GM23338 (cell line): ENCODE measurements at regions not wholly inside any gene's neighbourhood (a gene's known extent, or its start where the extent isn't known, plus 50 kb on each side); places are given as distances from the start of the nearest gene placed in this dataset.
"Not testable (repeated sequence)": the region's sequence is repeated elsewhere in the genome, so short reads cannot be mapped to it uniquely, and the experiment has no call there.

Experiments used
- ATAC-seq: fragments of 200-7000 bp; cut with Tn5 transposase; 3 replicates; pipeline ENCODE4 v1.9.1; 2020
- DNase-seq: peaks from one replicate; pipeline ENCODE4 v3.0.0-alpha.2; 2015; ENCODE audit warnings: low spot score
- H2AFZ ChIP-seq: fragments of 200-600 bp; sonication (generic); 2 replicates; pipeline ENCODE4 v1.8.0; 2016; ENCODE audit warnings: antibody characterized with exemption, mild to moderate bottlenecking, moderate library complexity
- H3F3A ChIP-seq: fragments of 200-600 bp; sonication (generic); replicated peaks from 2 replicates; pipeline ENCODE4 v1.8.0; 2017; ENCODE audit warnings: antibody characterized with exemption, mixed run types, low read depth
- H3K27ac ChIP-seq: fragments of 200-600 bp; sonication (generic); 2 replicates; pipeline ENCODE4 v1.6.1; 2016; ENCODE audit warnings: low read depth
- H3K27me3 ChIP-seq: fragments of 200-600 bp; sonication (generic); 2 replicates; pipeline ENCODE4 v1.8.0; 2016; ENCODE audit warnings: mild to moderate bottlenecking, mixed run types, moderate library complexity; ENCODE audit not compliant: insufficient read depth
- H3K36me3 ChIP-seq: fragments of 200-600 bp; sonication (generic); 2 replicates; pipeline ENCODE4 v1.8.0; 2016; ENCODE audit warnings: mild to moderate bottlenecking; ENCODE audit not compliant: insufficient read depth
- H3K4me1 ChIP-seq: fragments of 200-600 bp; sonication (generic); 2 replicates; pipeline ENCODE4 v1.8.0; 2016; ENCODE audit warnings: mild to moderate bottlenecking, moderate library complexity; ENCODE audit not compliant: insufficient read depth
- H3K4me2 ChIP-seq: fragments of 200-600 bp; sonication (generic); 2 replicates; pipeline ENCODE4 v1.7.1; 2017; ENCODE audit warnings: mixed run types
- H3K4me3 ChIP-seq: fragments of 200-600 bp; sonication (generic); 2 replicates; pipeline ENCODE4 v1.6.1; 2016; ENCODE audit warnings: mixed run types
- H3K79me2 ChIP-seq: fragments of 200-600 bp; sonication (generic); replicated peaks from 2 replicates; pipeline ENCODE4 v1.8.0; 2017; ENCODE audit warnings: mild to moderate bottlenecking; ENCODE audit not compliant: insufficient read depth
- H3K9me2 ChIP-seq: fragments of 200-600 bp; sonication (generic); 2 replicates; pipeline ENCODE4 v1.8.0; 2017; ENCODE audit not compliant: insufficient read depth
- H4K20me1 ChIP-seq: fragments of 200-600 bp; sonication (generic); replicated peaks from 2 replicates; pipeline ENCODE4 v1.8.0; 2017; ENCODE audit warnings: mild to moderate bottlenecking; ENCODE audit not compliant: insufficient read depth
- H3K27ac Mint-ChIP-seq: 2 replicates; pipeline ENCODE4 v1.8.0; 2020; ENCODE audit warnings: inconsistent platforms, mild to moderate bottlenecking, moderate library complexity, mixed read lengths
- H3K27me3 Mint-ChIP-seq: 3 replicates; pipeline ENCODE4 v1.8.0; 2022; ENCODE audit warnings: low read depth, mild to moderate bottlenecking, moderate library complexity, mixed read lengths, inconsistent platforms; ENCODE audit not compliant: insufficient read depth, poor library complexity
- H3K36me3 Mint-ChIP-seq: 3 replicates; pipeline ENCODE4 v1.8.0; 2021; ENCODE audit warnings: low read depth, mild to moderate bottlenecking, inconsistent platforms, moderate library complexity, mixed read lengths
- H3K4me1 Mint-ChIP-seq: 3 replicates; pipeline ENCODE4 v1.8.0; 2020; ENCODE audit warnings: mild to moderate bottlenecking, inconsistent platforms, mixed read lengths
- H3K4me3 Mint-ChIP-seq: 3 replicates; pipeline ENCODE4 v1.8.0; 2021; ENCODE audit warnings: moderate library complexity, mild to moderate bottlenecking, inconsistent platforms, mixed read lengths
- H3K9me3 Mint-ChIP-seq: 3 replicates; pipeline ENCODE4 v1.8.0; 2020; ENCODE audit warnings: moderate library complexity, mild to moderate bottlenecking, inconsistent platforms, mixed read lengths

DNA sequence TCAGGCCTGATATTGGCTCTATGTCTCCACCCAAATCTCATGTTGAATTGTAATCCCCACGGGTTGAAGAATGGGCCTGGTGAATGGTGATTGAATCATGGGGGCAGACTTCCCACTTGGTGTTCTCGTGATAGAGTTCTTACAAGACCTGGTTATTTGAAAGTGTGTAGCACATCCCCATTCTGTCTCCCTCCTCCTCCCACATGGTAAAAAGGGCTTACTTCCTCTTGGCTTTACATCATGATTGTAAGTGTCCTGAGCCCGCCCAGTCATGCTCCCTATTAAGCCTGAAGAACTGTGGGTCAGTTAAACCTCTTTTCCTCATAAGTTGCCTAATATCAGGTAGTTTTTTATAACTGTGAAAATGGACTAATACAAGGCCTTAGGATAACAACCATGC is 158.8 kb upstream of the ZNG1F start:
- H3K27me3 Mint-ChIP-seq, H3K4me1 Mint-ChIP-seq, H2AFZ ChIP-seq, H3K36me3 Mint-ChIP-seq, H3K27me3 ChIP-seq, H3K4me2 ChIP-seq, H3K79me2 ChIP-seq, H4K20me1 ChIP-seq, H3K9me2 ChIP-seq, H3K27ac ChIP-seq, ATAC-seq, DNase-seq, H3F3A ChIP-seq, H3K36me3 ChIP-seq, H3K4me1 ChIP-seq, H3K4me3 Mint-ChIP-seq, H3K27ac Mint-ChIP-seq, H3K4me3 ChIP-seq: not testable (repeated sequence)
- H3K9me3 Mint-ChIP-seq: peaks cover 10% of the 10 kb centered on the region; the same call in 1 of the 3 replicates

DNA sequence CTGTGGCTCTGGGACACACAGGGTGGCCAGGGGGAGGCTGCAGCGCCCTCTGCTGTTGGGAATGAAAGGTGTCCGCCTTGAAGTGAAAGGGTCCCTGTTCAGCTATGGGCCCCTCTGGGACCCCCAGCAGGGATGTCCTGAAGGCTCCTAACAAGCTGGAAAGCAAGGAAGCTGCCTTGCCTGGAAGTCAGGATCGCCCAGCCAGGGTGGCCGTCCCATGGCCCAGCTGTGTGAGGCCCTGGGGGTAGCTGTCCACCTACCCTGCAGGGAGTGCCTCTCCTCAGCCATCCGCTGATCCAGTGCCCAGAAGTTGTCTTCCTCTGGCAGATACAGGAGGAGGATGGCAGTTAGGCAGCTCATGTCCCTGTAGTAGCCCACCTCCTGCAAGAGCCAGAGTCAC is 143.4 kb upstream of the ZNG1F start:
- not testable (repeated sequence) for H3K36me3 ChIP-seq, ATAC-seq, H3K4me3 ChIP-seq, H3K79me2 ChIP-seq, H3K4me3 Mint-ChIP-seq, H3K4me2 ChIP-seq, H3K9me3 Mint-ChIP-seq, DNase-seq, H4K20me1 ChIP-seq, H3K36me3 Mint-ChIP-seq, H3K27me3 ChIP-seq, H2AFZ ChIP-seq, H3K27me3 Mint-ChIP-seq, H3F3A ChIP-seq, H3K9me2 ChIP-seq, H3K27ac ChIP-seq, H3K4me1 Mint-ChIP-seq, H3K4me1 ChIP-seq, H3K27ac Mint-ChIP-seq

DNA sequence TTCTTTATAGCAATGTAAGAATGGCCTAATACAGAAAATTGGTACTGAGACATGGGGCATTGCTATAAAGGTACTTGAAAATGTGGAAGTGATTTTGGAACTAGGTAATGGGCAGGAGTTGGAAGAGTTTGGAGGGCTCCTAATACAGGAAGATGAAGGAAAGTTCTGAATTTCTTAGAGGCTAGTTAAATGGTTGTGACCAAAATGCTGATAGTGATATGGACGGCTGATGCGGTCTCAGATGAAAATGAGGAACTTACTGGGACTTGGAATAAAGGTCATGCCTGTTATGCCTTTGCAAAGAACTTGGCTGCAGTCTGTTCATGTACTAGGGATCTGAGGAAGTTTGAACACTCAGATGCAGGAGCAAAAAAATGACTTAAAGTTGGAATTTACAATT is 132.2 kb upstream of the ZNG1F start:
- not testable (repeated sequence) for H3K4me2 ChIP-seq, H3K4me3 ChIP-seq, DNase-seq, H2AFZ ChIP-seq, H3K36me3 ChIP-seq, H3K4me1 Mint-ChIP-seq, H3F3A ChIP-seq, H4K20me1 ChIP-seq, H3K27me3 Mint-ChIP-seq, H3K4me1 ChIP-seq, H3K36me3 Mint-ChIP-seq, H3K9me2 ChIP-seq, H3K27ac Mint-ChIP-seq, H3K27me3 ChIP-seq, ATAC-seq, H3K9me3 Mint-ChIP-seq, H3K4me3 Mint-ChIP-seq, H3K79me2 ChIP-seq, H3K27ac ChIP-seq

DNA sequence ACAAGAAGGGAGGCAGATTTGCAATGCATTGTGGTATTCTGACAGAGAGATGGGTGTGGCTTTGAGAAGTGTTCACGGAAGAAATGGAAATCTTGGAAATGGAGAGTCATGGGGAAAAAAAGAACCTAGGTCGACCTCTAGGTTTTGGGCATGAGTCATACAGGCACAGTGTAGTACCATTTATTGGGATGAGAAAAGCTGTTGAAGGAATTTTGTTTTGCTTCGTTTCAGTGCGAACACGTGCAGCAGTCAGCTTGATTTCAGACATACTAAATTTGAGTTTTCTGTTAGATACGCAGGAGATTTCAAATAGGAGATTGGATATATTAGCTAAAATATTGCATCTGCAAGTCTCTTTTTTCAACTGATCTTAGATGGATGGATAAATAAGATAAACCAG is 119.8 kb upstream of the ZNG1F start:
- H3K36me3 Mint-ChIP-seq, ATAC-seq, H3K4me3 ChIP-seq, H3K4me2 ChIP-seq, H2AFZ ChIP-seq, H3K79me2 ChIP-seq, H3K4me3 Mint-ChIP-seq, H3F3A ChIP-seq, H3K9me2 ChIP-seq, DNase-seq, H3K9me3 Mint-ChIP-seq, H3K27ac ChIP-seq, H3K27me3 Mint-ChIP-seq, H3K27ac Mint-ChIP-seq, H3K4me1 ChIP-seq, H3K4me1 Mint-ChIP-seq, H4K20me1 ChIP-seq, H3K27me3 ChIP-seq, H3K36me3 ChIP-seq: not testable (repeated sequence)

DNA sequence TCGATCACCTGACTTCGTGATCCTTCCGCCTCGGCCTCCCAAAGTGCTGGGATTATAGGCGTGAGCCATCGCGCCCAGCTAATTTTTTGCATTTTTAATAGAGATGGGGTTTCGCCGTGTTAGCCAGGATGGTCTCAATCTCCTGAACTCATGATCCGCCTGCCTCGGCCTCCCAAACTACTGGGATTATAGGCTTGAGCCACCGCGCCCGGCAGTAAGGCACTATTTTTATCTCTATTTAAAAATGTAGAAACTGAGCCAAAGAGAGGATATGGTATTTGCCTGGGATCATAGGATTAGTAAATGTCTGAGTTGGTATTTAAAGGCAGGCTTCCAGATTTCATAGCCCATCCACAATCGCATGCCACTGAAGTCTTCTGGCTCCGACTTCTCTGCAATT is 96.6 kb upstream of the ZNG1F start:
- H3K27ac Mint-ChIP-seq, H3K4me3 ChIP-seq, H3K4me2 ChIP-seq, H3K4me1 Mint-ChIP-seq, H3K36me3 ChIP-seq, H3K27me3 Mint-ChIP-seq, H4K20me1 ChIP-seq, H3K4me3 Mint-ChIP-seq, ATAC-seq, DNase-seq, H3K27ac ChIP-seq, H2AFZ ChIP-seq, H3K36me3 Mint-ChIP-seq, H3K79me2 ChIP-seq, H3K9me2 ChIP-seq, H3F3A ChIP-seq, H3K9me3 Mint-ChIP-seq, H3K4me1 ChIP-seq: not testable (repeated sequence)
- peaks cover 12% of the 10 kb centered on the region for H3K27me3 ChIP-seq

DNA sequence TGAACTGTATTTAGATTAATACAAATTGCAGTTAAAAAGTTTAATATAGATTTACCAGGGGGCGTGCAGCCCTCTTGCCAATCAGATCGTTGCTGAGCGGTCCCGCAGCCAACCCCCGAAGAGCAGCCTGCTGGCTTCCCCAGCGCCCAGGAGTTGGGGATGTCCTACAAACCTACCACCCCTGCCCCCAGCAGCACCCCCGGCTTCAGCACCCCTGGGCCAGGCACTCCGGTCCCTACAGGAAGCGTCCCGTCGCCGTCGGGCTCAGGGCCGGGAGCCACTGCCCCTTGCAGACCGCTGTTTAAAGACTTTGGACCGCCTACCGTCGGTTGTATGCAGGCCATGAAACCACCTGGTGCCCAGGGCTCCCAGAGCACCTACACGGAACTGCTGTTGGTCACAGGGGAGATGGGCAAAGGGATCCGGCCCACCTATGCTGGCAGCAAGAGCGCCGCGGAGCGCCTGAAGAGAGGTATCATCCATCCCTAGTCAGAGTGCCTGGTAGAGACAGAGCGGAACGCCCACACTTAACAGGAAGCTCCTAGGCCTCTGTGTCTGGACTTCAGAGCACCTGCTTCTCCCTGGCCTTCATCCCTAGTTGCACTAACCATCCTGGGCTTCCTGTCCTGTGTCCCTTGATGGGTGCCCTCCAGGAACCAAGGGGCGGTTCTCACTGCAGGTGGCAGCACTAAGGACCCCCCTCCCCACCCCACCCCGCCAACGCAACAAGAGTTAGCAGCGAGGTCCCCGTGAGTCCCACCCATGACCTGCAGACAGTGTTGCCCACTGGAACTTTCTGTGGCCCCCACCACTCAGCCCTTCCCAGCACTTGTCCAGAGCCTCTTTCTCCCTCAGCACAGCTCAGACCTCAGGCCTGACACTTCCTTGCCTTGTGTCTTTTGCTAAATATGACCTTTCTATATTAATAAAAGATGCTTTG is 91.5 kb upstream of the ZNG1F start:
- H3K4me1 Mint-ChIP-seq, H3K9me2 ChIP-seq, H3K79me2 ChIP-seq: not testable (repeated sequence)

More for the DNA sequence above, 91.5 kb upstream of the ZNG1F start:
- H3K4me3 ChIP-seq, H3K9me3 Mint-ChIP-seq, H2AFZ ChIP-seq, DNase-seq, H3F3A ChIP-seq, H3K36me3 ChIP-seq, H3K27me3 Mint-ChIP-seq, H3K36me3 Mint-ChIP-seq, H4K20me1 ChIP-seq, H3K4me3 Mint-ChIP-seq, H3K4me2 ChIP-seq, H3K4me1 ChIP-seq, H3K27ac ChIP-seq, H3K27ac Mint-ChIP-seq: not testable (repeated sequence)
- peaks cover 36% of the 10 kb centered on the region for H3K27me3 ChIP-seq
- peak; percentile 100 for ATAC-seq
